Neural cell (in vitro differentiated cells): ENCODE measurements at regions not wholly inside any gene's neighbourhood (a gene's known extent, or its start where the extent isn't known, plus 50 kb on each side); places are given as distances from the start of the nearest gene placed in this dataset.

ENCODE experiments used
- H2AFZ ChIP-seq: fragments of 200-600, 300-800 bp; sonication (generic), shearing (Covaris generic); 2 replicates; pipeline ENCODE4 v1.6.0; 2014; ENCODE audit warnings: low read depth, mild to moderate bottlenecking, antibody characterized with exemption, low read length, moderate library complexity
- H3F3A ChIP-seq: fragments of 200-600 bp; shearing (Covaris generic); 2 replicates; pipeline ENCODE4 v1.6.1; 2016; ENCODE audit warnings: mild to moderate bottlenecking, moderate library complexity, mixed read lengths, antibody characterized with exemption, low read length; ENCODE audit not compliant: insufficient read depth, poor library complexity, severe bottlenecking
- H3K27ac ChIP-seq: fragments of 200-600, 300-800 bp; sonication (generic), shearing (Covaris generic); 2 replicates; pipeline ENCODE4 v1.5.1; 2014; ENCODE audit warnings: mild to moderate bottlenecking, low read length, moderate library complexity
- H3K27me3 ChIP-seq: fragments of 300-800, 200-600 bp; sonication (generic), shearing (Covaris generic); 2 replicates; pipeline ENCODE4 v1.6.0; 2014; ENCODE audit warnings: mild to moderate bottlenecking, low read depth, low read length, moderate library complexity; ENCODE audit not compliant: insufficient read depth
- H3K36me3 ChIP-seq: fragments of 300-800, 200-600 bp; sonication (generic), shearing (Covaris generic); 2 replicates; pipeline ENCODE4 v1.5.1; 2014; ENCODE audit warnings: mild to moderate bottlenecking, antibody characterized with exemption, low read length, moderate library complexity; ENCODE audit not compliant: insufficient read depth
- H3K4me2 ChIP-seq: fragments of 300-800, 200-600 bp; sonication (generic), shearing (Covaris generic); 2 replicates; pipeline ENCODE4 v1.6.0; 2014; ENCODE audit warnings: mild to moderate bottlenecking, low read length
- H3K4me3 ChIP-seq: fragments of 300-800, 200-600 bp; sonication (generic), shearing (Covaris generic); 2 replicates; pipeline ENCODE4 v1.5.1; 2014; ENCODE audit warnings: mild to moderate bottlenecking, low read length, moderate library complexity
- H3K79me2 ChIP-seq: fragments of 200-600 bp; shearing (Covaris generic); replicated peaks from 2 replicates; pipeline ENCODE4 v1.6.0; 2014; ENCODE audit warnings: mild to moderate bottlenecking, low read length, moderate library complexity; ENCODE audit not compliant: insufficient read depth
- H3K9ac ChIP-seq: fragments of 300-800, 200-600 bp; sonication (generic), shearing (Covaris generic); 2 replicates; pipeline ENCODE4 v1.6.1; 2016; ENCODE audit warnings: mild to moderate bottlenecking, low read length, mixed read lengths
- H3K9me2 ChIP-seq: fragments of 200-600 bp; shearing (Covaris generic); 2 replicates; pipeline ENCODE4 v1.6.1; 2016; ENCODE audit warnings: mild to moderate bottlenecking, low read length, mixed read lengths; ENCODE audit not compliant: insufficient read depth
- H3K9me3 ChIP-seq: fragments of 200-600, 300-800 bp; sonication (generic), shearing (Covaris generic); 2 replicates; pipeline ENCODE4 v1.6.1; 2016; ENCODE audit warnings: mild to moderate bottlenecking, mixed run types, low read length, moderate library complexity, mixed read lengths
- H4K20me1 ChIP-seq: fragments of 200-600 bp; shearing (Covaris generic); 2 replicates; pipeline ENCODE4 v1.6.1; 2016; ENCODE audit warnings: mild to moderate bottlenecking, mixed run types; ENCODE audit not compliant: insufficient read depth
- CTCF ChIP-seq: fragments of 450-650 bp; IDR thresholded peaks from 2 replicates; pipeline ENCODE4 v1.5.1; 2014; ENCODE audit warnings: antibody characterized with exemption, mild to moderate bottlenecking, moderate library complexity; ENCODE audit not compliant: poor library complexity, severe bottlenecking
- EP300 ChIP-seq: fragments of 450-650 bp; conservative IDR thresholded peaks from 2 replicates; pipeline ENCODE4 v1.6.1; 2014; ENCODE audit warnings: antibody characterized with exemption, mild to moderate bottlenecking, moderate library complexity; ENCODE audit not compliant: poor library complexity, severe bottlenecking
- EZH2 ChIP-seq: fragments of 200-600, 300-800 bp; shearing (Covaris generic), sonication (generic); IDR thresholded peaks from 2 replicates; pipeline ENCODE4 v1.6.1; 2014; ENCODE audit warnings: antibody characterized with exemption, low read length, borderline replicate concordance, mild to moderate bottlenecking; ENCODE audit not compliant: insufficient read depth, poor library complexity, severe bottlenecking
- MXI1 ChIP-seq: fragments of 450-650 bp; conservative IDR thresholded peaks from 2 replicates; pipeline ENCODE4 v1.6.1; 2014; ENCODE audit warnings: antibody characterized with exemption, mild to moderate bottlenecking; ENCODE audit not compliant: poor library complexity, severe bottlenecking
- POLR2AphosphoS5 ChIP-seq: IDR thresholded peaks from 2 replicates; pipeline ENCODE4 v1.6.1; 2012
- RAD21 ChIP-seq: fragments of 450-650 bp; conservative IDR thresholded peaks from 2 replicates; pipeline ENCODE4 v1.6.1; 2014; ENCODE audit warnings: antibody characterized with exemption, mild to moderate bottlenecking, moderate library complexity
- REST ChIP-seq: IDR thresholded peaks from 2 replicates; pipeline ENCODE4 v1.6.1; 2012; ENCODE audit warnings: borderline replicate concordance
- SMC3 ChIP-seq: fragments of 450-650 bp; conservative IDR thresholded peaks from 2 replicates; pipeline ENCODE4 v1.6.1; 2014; ENCODE audit warnings: antibody characterized with exemption, mild to moderate bottlenecking, moderate library complexity; ENCODE audit not compliant: poor library complexity
- TAF1 ChIP-seq: IDR thresholded peaks from 2 replicates; pipeline ENCODE4 v1.6.1; 2012; ENCODE audit warnings: low read depth

- Histone ChIP-seq H3K9me3 (no peaks in the 10 kb centered on the region), H3K79me2 (no peaks in the 10 kb centered on the region), H3K36me3 (no peaks in the 10 kb centered on the region), H3K9ac (no peak overlapping the region), H3K4me2 (no peak overlapping the region), H3K4me3 (no peak overlapping the region), H3K27ac (no peak overlapping the region), H3K9me2 (no peaks in the 10 kb centered on the region), H3K27me3 (no peaks in the 10 kb centered on the region), H4K20me1 (no peaks in the 10 kb centered on the region), H3F3A (no peaks in the 10 kb centered on the region), H2AFZ (no peak overlapping the region)
- no peak for TF ChIP-seq TAF1
- no peak for TF ChIP-seq MXI1
- no peak for TF ChIP-seq CTCF
- no peak for TF ChIP-seq RAD21
- TF ChIP-seq EZH2 = no peak
- no peak for TF ChIP-seq POLR2AphosphoS5
- TF ChIP-seq SMC3 = no peak
- TF ChIP-seq EP300 = no peak
Measured at GRCh38 chr4:178081176-178081575, 638.9 kb upstream of the AGA start.

- Histone ChIP-seq H3K27ac (no peak overlapping the region), H3K9ac (no peak overlapping the region), H4K20me1 (no peaks in the 10 kb centered on the region), H3K79me2 (no peaks in the 10 kb centered on the region), H3K4me2 (no peak overlapping the region), H3K36me3 (no peaks in the 10 kb centered on the region), H3F3A (no peaks in the 10 kb centered on the region), H2AFZ (no peak overlapping the region), H3K9me3 (no peaks in the 10 kb centered on the region), H3K4me3 (no peak overlapping the region), H3K9me2 (no peaks in the 10 kb centered on the region), H3K27me3 (no peaks in the 10 kb centered on the region)
- TF ChIP-seq CTCF (no peak), EZH2 (no peak), TAF1 (no peak), REST (no peak), RAD21 (no peak), POLR2AphosphoS5 (no peak), EP300 (no peak), SMC3 (no peak), MXI1 (no peak)
Measured at GRCh38 chr4:178081896-178082295, 639.7 kb upstream of the AGA start.
